ENCODE measurements at regions not wholly inside any gene's neighbourhood (a gene's known extent, or its start where the extent isn't known, plus 50 kb on each side); places are given as distances from the start of the nearest gene placed in this dataset.

DNA sequence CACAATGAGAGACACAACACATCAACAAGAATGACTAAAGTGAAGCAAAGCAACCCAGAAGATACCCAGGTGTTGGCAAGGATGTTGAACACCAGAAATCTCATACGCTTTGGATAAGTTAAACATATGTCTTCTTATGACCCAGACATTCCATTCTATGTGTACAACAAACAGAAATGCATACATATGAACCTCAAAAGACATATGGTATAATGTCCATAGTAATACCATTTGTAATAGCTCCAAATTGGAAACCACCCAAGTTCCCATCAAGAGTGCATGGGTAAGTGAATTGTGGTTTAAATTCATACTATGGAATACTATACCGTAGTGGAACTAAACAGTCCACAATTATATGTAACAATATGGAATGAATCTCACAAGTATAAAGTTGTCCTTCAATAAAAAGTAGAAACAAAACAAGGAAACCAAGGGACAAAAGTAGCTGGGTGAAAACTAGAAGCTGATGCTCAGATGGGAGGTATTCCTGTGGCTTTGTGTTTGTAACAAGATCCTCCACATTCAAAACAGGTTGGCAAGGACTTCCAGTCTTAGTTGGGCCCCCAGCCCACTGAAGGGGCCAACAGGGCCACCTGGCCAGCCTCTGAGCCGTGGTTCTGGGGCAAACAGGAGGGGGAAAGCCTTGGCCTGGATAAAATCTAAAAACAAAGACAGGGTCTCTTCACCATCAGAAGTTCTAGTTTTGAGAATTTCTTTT, 171.8 kb upstream of the PITX1 start:
- H2BK120ac ChIP-seq (ENCODE audit: insufficient read depth, low read length, poor library complexity): no peak overlapping the region

DNA sequence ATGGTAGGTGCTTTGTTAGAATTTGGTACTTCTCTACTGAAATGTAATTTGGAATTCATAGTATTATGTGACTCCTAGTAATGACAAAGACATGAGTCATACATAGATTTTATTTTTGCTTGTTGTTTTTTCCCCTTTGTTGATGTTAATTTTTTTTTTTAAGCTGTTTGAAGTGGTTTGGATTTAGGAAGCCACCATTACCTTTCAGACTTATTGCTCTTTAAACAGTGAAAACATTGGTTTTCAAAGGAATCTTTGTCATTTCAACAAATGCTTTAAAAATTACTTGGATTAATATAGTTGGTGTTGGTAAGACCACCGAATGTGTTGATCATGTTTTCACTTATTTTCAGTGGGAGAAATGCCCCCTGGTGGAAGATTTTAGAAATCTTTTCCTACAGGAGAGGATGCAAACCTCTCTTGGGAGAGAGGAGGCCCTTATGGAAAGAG, 170.1 kb upstream of the PITX1 start:
- no peak overlapping the region for H4K12ac ChIP-seq (ENCODE audit: low read depth, low read length)
- no peaks in the 10 kb centered on the region for H3K36me3 ChIP-seq (ENCODE audit: control insufficient read depth in 1 of 2, insufficient read depth in 2 of 2, low read length in 2 of 2)
- H2AK5ac ChIP-seq (ENCODE audit: low read length): no peak overlapping the region
- H3K79me2 ChIP-seq (ENCODE audit: control insufficient read depth, insufficient read depth, low read length, poor library complexity): no peaks in the 10 kb centered on the region
- H3K79me1 ChIP-seq (ENCODE audit: low read length): no peaks in the 10 kb centered on the region
- H2BK5ac ChIP-seq (ENCODE audit: low read depth, low read length, poor library complexity): no peak overlapping the region
- WGBS (ENCODE audit: extremely low coverage, insufficient coverage, insufficient read length): no CpG with 5 or more reads among the region's 1 CpG
- H2AFZ ChIP-seq (ENCODE audit: insufficient read depth, low read length, poor library complexity): no peak overlapping the region
- H2BK12ac ChIP-seq (ENCODE audit: low read length): no peak overlapping the region
- H4K91ac ChIP-seq (ENCODE audit: low read depth, low read length): no peak overlapping the region
- no peak overlapping the region for H3K4ac ChIP-seq (ENCODE audit: low read depth, low read length)
- H3K9ac ChIP-seq (ENCODE audit: low read length): no peak overlapping the region
- H3K27ac ChIP-seq (ENCODE audit: low read depth, low read length): no peak overlapping the region
- peak in 1 of 2 donors; percentile 58 for DNase-seq
- no peaks in the 10 kb centered on the region for H3K9me3 ChIP-seq (ENCODE audit: insufficient read depth, low read depth, low read length)
- H3K4me3 ChIP-seq (ENCODE audit: low read depth, low read length): no peak overlapping the region
- H3K14ac ChIP-seq (ENCODE audit: low read length): no peak overlapping the region
- H3K23ac ChIP-seq (ENCODE audit: low read length): no peak overlapping the region
- no peaks in the 10 kb centered on the region for H3K27me3 ChIP-seq (ENCODE audit: insufficient read depth, low read length)
- no peak overlapping the region for H3K18ac ChIP-seq (ENCODE audit: low read length)
- no peak overlapping the region for H3K4me2 ChIP-seq (ENCODE audit: low read length)
- no peak overlapping the region for H2BK120ac ChIP-seq (ENCODE audit: insufficient read depth, low read length, poor library complexity)
- peaks cover 3 to 5% of the 10 kb centered on the region in 2 experiments for H3K4me1 ChIP-seq (ENCODE audit: control insufficient read depth in 1 of 2, insufficient read depth in 2 of 2, low read length in 2 of 2)
- no peak overlapping the region for H4K8ac ChIP-seq (ENCODE audit: low read depth, low read length)

More for the DNA sequence above, 171.8 kb upstream of the PITX1 start:
- no peak overlapping the region for H4K91ac ChIP-seq (ENCODE audit: low read depth, low read length)
- no peak overlapping the region for H2AFZ ChIP-seq (ENCODE audit: insufficient read depth, low read length, poor library complexity)
- no peak for DNase-seq
- H2BK5ac ChIP-seq (ENCODE audit: low read depth, low read length, poor library complexity): no peak overlapping the region
- H4K12ac ChIP-seq (ENCODE audit: low read depth, low read length): no peak overlapping the region
- H3K9me3 ChIP-seq (ENCODE audit: insufficient read depth, low read depth, low read length): peaks cover 3% of the 10 kb centered on the region
- no peaks in the 10 kb centered on the region for H3K36me3 ChIP-seq (ENCODE audit: control insufficient read depth in 1 of 2, insufficient read depth in 2 of 2, low read length in 2 of 2)
- H2BK12ac ChIP-seq (ENCODE audit: low read length): no peak overlapping the region
- H3K4me3 ChIP-seq (ENCODE audit: low read depth, low read length): no peak overlapping the region
- peaks cover 3 to 9% of the 10 kb centered on the region in 2 experiments for H3K4me1 ChIP-seq (ENCODE audit: control insufficient read depth in 1 of 2, insufficient read depth in 2 of 2, low read length in 2 of 2)
- no peak overlapping the region for H3K14ac ChIP-seq (ENCODE audit: low read length)
- no peak overlapping the region for H3K4me2 ChIP-seq (ENCODE audit: low read length)
- no peak overlapping the region for H3K4ac ChIP-seq (ENCODE audit: low read depth, low read length)
- H3K27me3 ChIP-seq (ENCODE audit: insufficient read depth, low read length): no peaks in the 10 kb centered on the region
- no CpG with 5 or more reads among the region's 3 CpGs for WGBS (ENCODE audit: extremely low coverage, insufficient coverage, insufficient read length)
- H2AK5ac ChIP-seq (ENCODE audit: low read length): no peak overlapping the region
- H3K79me2 ChIP-seq (ENCODE audit: control insufficient read depth, insufficient read depth, low read length, poor library complexity): no peaks in the 10 kb centered on the region
- no peak overlapping the region for H3K18ac ChIP-seq (ENCODE audit: low read length)
- no peak overlapping the region for H3K27ac ChIP-seq (ENCODE audit: low read depth, low read length)
- H3K9ac ChIP-seq (ENCODE audit: low read length): no peak overlapping the region
- no peaks in the 10 kb centered on the region for H3K79me1 ChIP-seq (ENCODE audit: low read length)
- H3K23ac ChIP-seq (ENCODE audit: low read length): no peak overlapping the region
- no peak overlapping the region for H4K8ac ChIP-seq (ENCODE audit: low read depth, low read length)

DNA sequence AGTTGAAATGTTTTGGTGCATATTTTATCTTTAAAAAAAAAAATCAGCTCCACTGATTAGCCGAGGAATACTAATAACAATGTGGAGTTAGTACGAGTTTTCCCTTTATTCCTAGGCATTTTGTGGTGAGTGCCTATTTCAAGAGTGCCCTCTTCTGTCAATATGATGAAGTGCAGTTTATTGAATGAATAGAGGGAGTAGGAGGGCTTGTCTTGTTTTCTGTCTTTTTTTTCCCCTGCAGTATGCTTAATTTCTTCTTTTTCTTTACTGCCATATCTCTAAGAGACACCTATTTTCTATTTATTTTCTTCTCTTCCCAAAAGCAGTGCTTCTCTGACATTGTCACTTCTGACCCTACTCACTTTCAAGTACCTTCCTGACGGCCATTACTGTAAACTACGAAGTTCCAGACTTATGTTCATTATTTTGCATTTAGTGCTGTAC, 169.6 kb upstream of the PITX1 start:
- no peak overlapping the region for H2BK5ac ChIP-seq (ENCODE audit: low read depth, low read length, poor library complexity)
- H3K4me1 ChIP-seq (ENCODE audit: control insufficient read depth in 1 of 2, insufficient read depth in 2 of 2, low read length in 2 of 2): peaks cover 2% of the 10 kb centered on the region in 2 experiments
- H3K14ac ChIP-seq (ENCODE audit: low read length): no peak overlapping the region
- no peak overlapping the region for H4K91ac ChIP-seq (ENCODE audit: low read depth, low read length)
- H3K18ac ChIP-seq (ENCODE audit: low read length): no peak overlapping the region
- H2BK12ac ChIP-seq (ENCODE audit: low read length): no peak overlapping the region
- no peak overlapping the region for H3K23ac ChIP-seq (ENCODE audit: low read length)
- H3K79me2 ChIP-seq (ENCODE audit: control insufficient read depth, insufficient read depth, low read length, poor library complexity): no peaks in the 10 kb centered on the region
- H3K27ac ChIP-seq (ENCODE audit: low read depth, low read length): no peak overlapping the region
- no peak overlapping the region for H2AK5ac ChIP-seq (ENCODE audit: low read length)
- H4K12ac ChIP-seq (ENCODE audit: low read depth, low read length): no peak overlapping the region
- H3K4me2 ChIP-seq (ENCODE audit: low read length): no peak overlapping the region
- no peaks in the 10 kb centered on the region for H3K36me3 ChIP-seq (ENCODE audit: control insufficient read depth in 1 of 2, insufficient read depth in 2 of 2, low read length in 2 of 2)
- no peak overlapping the region for H2AFZ ChIP-seq (ENCODE audit: insufficient read depth, low read length, poor library complexity)
- no peak overlapping the region for H4K8ac ChIP-seq (ENCODE audit: low read depth, low read length)
- H3K9me3 ChIP-seq (ENCODE audit: insufficient read depth, low read depth, low read length): no peaks in the 10 kb centered on the region
- no peaks in the 10 kb centered on the region for H3K27me3 ChIP-seq (ENCODE audit: insufficient read depth, low read length)
- no peak overlapping the region for H3K4me3 ChIP-seq (ENCODE audit: low read depth, low read length)
- WGBS (ENCODE audit: extremely low coverage, insufficient coverage, insufficient read length): no CpG with 5 or more reads among the region's 4 CpGs
- no peak overlapping the region for H2BK120ac ChIP-seq (ENCODE audit: insufficient read depth, low read length, poor library complexity)
- peak in 1 of 2 donors; percentile 63 for DNase-seq
- H3K4ac ChIP-seq (ENCODE audit: low read depth, low read length): no peak overlapping the region
- H3K9ac ChIP-seq (ENCODE audit: low read length): no peak overlapping the region
- no peaks in the 10 kb centered on the region for H3K79me1 ChIP-seq (ENCODE audit: low read length)

DNA sequence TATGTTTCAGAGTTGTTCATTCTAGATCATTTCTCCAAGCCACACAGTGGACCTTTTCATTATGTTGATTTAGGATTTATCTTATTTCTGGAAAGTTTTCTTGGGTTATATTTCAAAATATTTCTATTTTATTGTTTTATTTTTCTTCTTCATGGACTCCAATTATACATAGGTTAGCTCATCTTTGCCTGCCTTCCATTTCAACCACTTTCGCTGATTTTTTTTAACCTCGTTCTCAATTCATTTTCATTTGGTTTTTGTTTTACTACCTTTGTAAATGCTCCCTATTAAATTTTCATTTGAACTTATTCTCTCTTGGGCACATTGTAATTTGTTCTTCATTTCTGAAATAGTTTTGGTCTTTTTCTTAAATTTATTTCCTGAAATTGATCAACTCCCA, 169.0 kb upstream of the PITX1 start:
- Histone ChIP-seq H2BK120ac (ENCODE audit: insufficient read depth, low read length, poor library complexity) (no peak overlapping the region), H3K9me3 (ENCODE audit: insufficient read depth, low read depth, low read length) (no peaks in the 10 kb centered on the region)
- 100% methylated on average over 1 of the region's 2 CpGs for WGBS (ENCODE audit: extremely low coverage, insufficient coverage, insufficient read length)

More for the DNA sequence above, 169.0 kb upstream of the PITX1 start:
- H3K14ac ChIP-seq (ENCODE audit: low read length): no peak overlapping the region
- H2BK5ac ChIP-seq (ENCODE audit: low read depth, low read length, poor library complexity): no peak overlapping the region
- no peak overlapping the region for H4K91ac ChIP-seq (ENCODE audit: low read depth, low read length)
- no peak overlapping the region for H3K4me3 ChIP-seq (ENCODE audit: low read depth, low read length)
- H3K18ac ChIP-seq (ENCODE audit: low read length): no peak overlapping the region
- no peaks in the 10 kb centered on the region for H3K79me2 ChIP-seq (ENCODE audit: control insufficient read depth, insufficient read depth, low read length, poor library complexity)
- H2AK5ac ChIP-seq (ENCODE audit: low read length): no peak overlapping the region
- no peak overlapping the region for H2AFZ ChIP-seq (ENCODE audit: insufficient read depth, low read length, poor library complexity)
- no peak overlapping the region for H4K12ac ChIP-seq (ENCODE audit: low read depth, low read length)
- H4K8ac ChIP-seq (ENCODE audit: low read depth, low read length): no peak overlapping the region
- H3K4ac ChIP-seq (ENCODE audit: low read depth, low read length): no peak overlapping the region
- H3K27ac ChIP-seq (ENCODE audit: low read depth, low read length): no peak overlapping the region
- H3K27me3 ChIP-seq (ENCODE audit: insufficient read depth, low read length): no peaks in the 10 kb centered on the region
- no peaks in the 10 kb centered on the region for H3K4me1 ChIP-seq (ENCODE audit: control insufficient read depth in 1 of 2, insufficient read depth in 2 of 2, low read length in 2 of 2)
- no peak overlapping the region for H3K4me2 ChIP-seq (ENCODE audit: low read length)
- no peaks in the 10 kb centered on the region for H3K79me1 ChIP-seq (ENCODE audit: low read length)
- no peak for DNase-seq
- no peaks in the 10 kb centered on the region for H3K36me3 ChIP-seq (ENCODE audit: control insufficient read depth in 1 of 2, insufficient read depth in 2 of 2, low read length in 2 of 2)
- no peak overlapping the region for H3K23ac ChIP-seq (ENCODE audit: low read length)
- no peak overlapping the region for H3K9ac ChIP-seq (ENCODE audit: low read length)
- H2BK12ac ChIP-seq (ENCODE audit: low read length): no peak overlapping the region
